GM10248 (cell line): ENCODE measurements at regions not wholly inside any gene's neighbourhood (a gene's known extent, or its start where the extent isn't known, plus 50 kb on each side); places are given as distances from the start of the nearest gene placed in this dataset.

Source experiments
- CTCF ChIA-PET: fragments of 300-600 bp; sonication (Branson Sonifier 250); formaldehyde crosslinking; extraction: SDS; loops from one replicate; lab custom pipeline; 2021; ENCODE audit warnings: antibody characterized with exemption; lab: Yijun Ruan, JAX
- POLR2A ChIA-PET: fragments of 350-650 bp; sonication (Branson Sonifier 250); formaldehyde crosslinking; extraction: SDS; loops from one replicate; lab custom pipeline; 2020; ENCODE audit warnings: antibody characterized with exemption; lab: Yijun Ruan, JAX
- DNase-seq: peaks from one replicate; pipeline ENCODE4 v3.0.0; 2012; ENCODE audit errors: extremely low spot score
- CTCF ChIP-seq: IDR thresholded peaks from 2 replicates; pipeline ENCODE4 v1.5.1; 2012; ENCODE audit warnings: mild to moderate bottlenecking, low read depth; ENCODE audit errors: extremely low read depth, missing control alignments, control extremely low read depth

DNA sequence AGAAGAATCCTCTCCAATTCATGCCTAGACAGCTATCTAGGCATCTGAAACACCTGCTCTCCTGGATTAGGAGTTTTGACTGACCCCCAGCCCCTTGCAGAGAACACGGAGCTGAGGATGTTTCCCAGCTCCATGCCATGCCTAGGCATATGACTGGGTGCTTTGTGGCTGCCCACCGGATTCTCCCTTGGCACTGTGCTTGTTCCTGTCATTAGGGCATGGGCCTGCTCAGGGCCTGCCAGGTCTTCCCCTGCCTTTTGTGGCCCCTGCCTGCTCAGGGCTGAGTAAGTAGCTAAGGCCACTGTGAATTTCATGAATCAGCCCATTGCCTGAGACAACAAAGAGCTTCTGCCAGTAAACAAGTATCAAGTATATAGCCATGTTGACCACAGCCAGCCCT, 867.4 kb downstream of the TECRL start:
- no peak for TF ChIP-seq CTCF
- no peak for DNase-seq
- ChIA-PET POLR2A (no interaction called here), CTCF (no interaction called here)

DNA sequence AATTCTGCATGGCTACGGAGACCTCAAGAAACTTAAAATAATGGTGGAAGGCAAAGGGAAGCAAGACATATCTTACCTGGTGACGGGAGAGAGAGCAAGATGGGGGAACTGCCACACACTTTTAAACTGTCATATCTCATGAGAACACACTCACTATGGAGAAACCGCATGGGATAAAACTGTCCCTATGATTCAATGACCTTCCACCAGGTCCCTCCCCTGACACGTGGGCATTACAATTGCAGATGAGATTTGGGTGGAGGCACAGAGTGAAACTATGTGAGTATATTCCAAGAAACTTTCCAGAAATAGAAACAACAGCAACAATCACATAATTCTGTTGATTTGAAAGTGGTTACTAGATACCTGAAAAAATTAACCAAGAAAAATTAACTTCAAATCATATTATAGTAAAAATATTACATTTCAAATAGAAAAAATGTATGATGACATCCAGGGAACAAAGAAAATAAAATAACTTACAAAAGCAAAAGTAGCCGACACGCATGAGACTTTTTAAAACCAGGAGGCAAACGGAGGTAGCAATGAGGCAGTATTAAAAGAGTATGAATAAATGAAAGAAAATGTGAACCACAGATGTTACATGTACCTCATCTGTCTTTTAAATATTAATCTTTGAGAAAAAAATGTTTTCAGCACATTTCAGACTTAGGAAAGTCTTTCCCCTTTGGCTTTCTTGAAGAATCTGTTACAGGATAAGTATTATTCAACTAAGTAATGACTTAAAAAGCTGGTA, 879.5 kb downstream of the TECRL start:
- DNase-seq, result no peak
- CTCF ChIA-PET, result no interaction called here
- POLR2A ChIA-PET, result no interaction called here
- TF ChIP-seq CTCF, result no peak

- CTCF ChIA-PET, result no interaction called here
Measured at GRCh38 chr4:63528256-63528991, 880.8 kb downstream of the TECRL start.

GRCh38 chr4:63526251-63526650, 883.0 kb downstream of the TECRL start:
- DNase-seq, result no peak

More at GRCh38 chr4:63528256-63528991, 880.8 kb downstream of the TECRL start:
- no peak for TF ChIP-seq CTCF
- DNase-seq, result no peak
- POLR2A ChIA-PET, result no interaction called here

DNA sequence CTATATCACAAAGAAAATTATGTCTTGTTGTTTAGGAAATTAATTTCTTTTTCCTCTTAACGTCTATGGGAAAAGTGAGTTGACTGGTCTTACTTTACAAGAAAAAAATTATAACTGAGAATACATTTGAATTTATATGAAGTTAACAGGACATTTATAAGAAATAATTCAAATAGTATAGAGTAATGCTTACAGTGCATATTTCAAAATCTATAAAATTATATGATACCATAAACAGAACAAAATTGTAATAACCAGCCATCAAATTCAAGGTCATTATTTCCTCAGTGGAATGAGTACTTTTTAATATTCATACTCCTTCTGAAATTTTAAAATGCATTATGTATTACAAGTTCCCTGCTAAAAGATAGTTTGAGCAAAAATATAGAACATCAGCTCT, 884.5 kb downstream of the TECRL start:
- no peak for DNase-seq
- no peak for TF ChIP-seq CTCF
- ChIA-PET POLR2A (no interaction called here), CTCF (no interaction called here)

More at GRCh38 chr4:63526251-63526650, 883.0 kb downstream of the TECRL start:
- ChIA-PET CTCF (no interaction called here), POLR2A (no interaction called here)
- TF ChIP-seq CTCF, result no peak

DNA sequence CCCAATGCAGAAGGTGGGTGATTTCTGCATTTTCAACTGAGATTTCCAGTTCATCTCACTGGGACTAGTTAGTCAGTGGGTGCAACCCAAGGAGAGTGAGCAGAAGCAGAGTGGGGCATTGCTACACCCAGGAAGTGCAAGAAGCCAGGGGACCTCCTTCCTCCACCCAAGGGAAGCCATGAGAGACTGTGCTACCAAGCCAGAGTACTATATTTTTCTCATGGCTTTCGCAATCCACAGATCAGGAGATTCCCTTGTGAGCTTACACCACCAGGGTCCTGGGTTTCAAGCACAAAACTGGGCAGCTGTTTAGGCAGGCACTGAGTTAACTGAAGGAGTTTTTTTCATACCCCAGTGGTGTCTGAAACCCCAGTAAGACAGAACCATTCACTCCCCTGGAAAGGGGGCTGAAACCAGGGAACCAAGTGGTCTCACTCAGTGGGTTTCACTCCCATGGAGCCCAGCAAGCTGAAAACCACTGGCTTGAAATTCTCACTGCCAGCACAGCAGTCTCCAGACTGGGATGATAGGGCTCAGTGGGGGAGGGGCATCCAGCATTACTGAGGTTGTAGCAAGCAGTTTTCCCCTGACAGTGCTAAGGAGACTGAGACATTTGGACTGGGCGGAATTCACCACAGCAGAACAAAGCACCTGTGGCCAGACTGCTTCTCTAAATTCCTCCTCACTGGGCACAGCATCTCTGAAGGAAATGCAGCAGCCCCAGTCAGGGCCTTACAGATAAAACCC, 903.4 kb downstream of the TECRL start:
- CTCF ChIA-PET, result no interaction called here
- TF ChIP-seq CTCF, result no peak
- DNase-seq, result no peak
- POLR2A ChIA-PET, result no interaction called here
